ENCODE measurements at regions not wholly inside any gene's neighbourhood (a gene's known extent, or its start where the extent isn't known, plus 50 kb on each side); places are given as distances from the start of the nearest gene placed in this dataset.

- 61 to 80% methylated on average over 2 of the region's 2 CpGs for WGBS, 2 donors
- Histone ChIP-seq H3K9me3 (no peaks in the 10 kb centered on the region), H3K27me3 (no peaks in the 10 kb centered on the region), H3K4me1 (no peaks in the 10 kb centered on the region), H3K36me3 (no peaks in the 10 kb centered on the region), H3K27ac (no peak overlapping the region), H3K4me3 (replicated peaks in 1 of 3) (no peak overlapping the region)
- intact Hi-C loops (cut with DNase I): no loop called here
- DNase-seq: no peak
- no peak for TF ChIP-seq POLR2A (IDR thresholded peaks at IDR 0.05)
- no peak for TF ChIP-seq CTCF (IDR thresholded peaks at IDR 0.05)
Measured at GRCh38 chr4:167524091-167524490, 289.8 kb upstream of the SPOCK3 start.

- no peak for TF ChIP-seq CTCF (IDR thresholded peaks at IDR 0.05)
- no peak for TF ChIP-seq POLR2A (IDR thresholded peaks at IDR 0.05)
- Histone ChIP-seq H3K9me3 (no peaks in the 10 kb centered on the region), H3K4me1 (no peaks in the 10 kb centered on the region), H3K36me3 (no peaks in the 10 kb centered on the region), H3K27me3 (no peaks in the 10 kb centered on the region), H3K27ac (no peak overlapping the region), H3K4me3 (replicated peaks in 1 of 3) (no peak overlapping the region)
- 90 to 93% methylated on average over 1 of the region's 1 CpG for WGBS, 2 donors
- intact Hi-C loops (cut with DNase I): no loop called here
- DNase-seq: no peak
Measured at GRCh38 chr4:167537761-167538160, 303.5 kb upstream of the SPOCK3 start.

- no peak for DNase-seq
- WGBS, 2 donors: 77 to 86% methylated on average over 3 of the region's 3 CpGs
- Histone ChIP-seq H3K4me3 (replicated peaks in 1 of 3) (no peak overlapping the region), H3K36me3 (no peaks in the 10 kb centered on the region), H3K27me3 (no peaks in the 10 kb centered on the region), H3K27ac (no peak overlapping the region), H3K4me1 (no peaks in the 10 kb centered on the region), H3K9me3 (no peaks in the 10 kb centered on the region)
- intact Hi-C loops (cut with DNase I): no loop called here
- TF ChIP-seq POLR2A (IDR thresholded peaks at IDR 0.05): no peak
- no peak for TF ChIP-seq CTCF (IDR thresholded peaks at IDR 0.05)
Measured at GRCh38 chr4:167541286-167541685, 307.0 kb upstream of the SPOCK3 start.

DNA sequence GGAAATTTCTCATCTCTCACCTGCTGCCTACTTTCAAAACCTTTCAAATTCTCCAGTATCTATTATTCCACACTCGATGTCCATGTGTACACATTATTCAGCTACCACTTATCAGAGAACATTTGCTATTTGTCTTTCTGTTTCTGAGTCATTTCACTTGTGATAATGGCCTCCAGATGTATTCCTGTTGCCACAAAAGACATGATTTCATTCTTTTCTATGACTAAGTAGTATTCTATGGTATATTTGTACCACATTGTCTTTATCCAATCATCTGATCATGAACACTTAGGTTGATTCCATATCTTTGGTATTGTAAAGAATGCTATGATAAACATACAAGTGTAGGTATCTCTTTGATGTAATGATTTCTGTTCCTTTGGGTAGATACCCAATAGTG, 310.1 kb upstream of the SPOCK3 start:
- H3K27ac ChIP-seq: no peak overlapping the region
- H3K36me3 ChIP-seq: no peaks in the 10 kb centered on the region
- no peak for DNase-seq
- no peaks in the 10 kb centered on the region for H3K27me3 ChIP-seq
- H3K9me3 ChIP-seq: no peaks in the 10 kb centered on the region
- WGBS, 2 donors: 80 to 93% methylated on average over 1 of the region's 1 CpG
- TF ChIP-seq POLR2A (IDR thresholded peaks at IDR 0.05): no peak
- no peak for TF ChIP-seq CTCF (IDR thresholded peaks at IDR 0.05)
- H3K4me1 ChIP-seq: no peaks in the 10 kb centered on the region
- no peak overlapping the region for H3K4me3 ChIP-seq (replicated peaks in 1 of 3)
- intact Hi-C loops (cut with DNase I): no loop called here

DNA sequence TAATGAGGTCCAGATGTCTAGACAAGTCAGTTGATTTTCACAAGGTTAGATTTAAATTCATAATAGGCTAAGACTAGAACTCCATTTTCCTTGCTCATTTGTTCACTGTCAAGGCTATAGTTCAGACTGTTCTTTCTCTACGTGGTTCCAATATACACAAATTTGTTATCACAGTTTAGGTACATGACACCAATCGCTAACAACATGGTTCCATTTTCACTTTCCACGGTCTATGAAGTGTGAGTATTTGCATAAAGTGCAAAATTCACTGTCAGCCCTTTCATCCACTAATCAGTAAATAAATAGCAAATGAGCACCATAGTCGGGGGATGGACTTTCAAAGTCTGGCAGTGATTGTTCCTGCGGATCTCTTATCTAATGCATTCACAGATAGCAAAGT, 315.7 kb upstream of the SPOCK3 start:
- TF ChIP-seq POLR2A (IDR thresholded peaks at IDR 0.05): no peak
- TF ChIP-seq CTCF (IDR thresholded peaks at IDR 0.05): no peak
- Histone ChIP-seq H3K4me3 (replicated peaks in 1 of 3) (no peak overlapping the region), H3K36me3 (no peaks in the 10 kb centered on the region), H3K4me1 (no peaks in the 10 kb centered on the region), H3K27me3 (no peaks in the 10 kb centered on the region), H3K27ac (no peak overlapping the region), H3K9me3 (no peaks in the 10 kb centered on the region)
- intact Hi-C loops (cut with DNase I): no loop called here
- WGBS, 2 donors: 38 to 43% methylated on average over 5 of the region's 5 CpGs
- no peak for DNase-seq

Measured in thyroid gland (tissue), 4 donors.